IMR-90 (cell line): ENCODE measurements at regions not wholly inside any gene's neighbourhood (a gene's known extent, or its start where the extent isn't known, plus 50 kb on each side); places are given as distances from the start of the nearest gene placed in this dataset.
"Not testable (repeated sequence)": the region's sequence is repeated elsewhere in the genome, so short reads cannot be mapped to it uniquely, and the experiment has no call there.

Experiments used
- CTCF ChIP-seq: conservative IDR thresholded peaks from 2 replicates; pipeline ENCODE4 v1.5.1; 2012; ENCODE audit warnings: mild to moderate bottlenecking, low read depth, low read length, improper control_type of control experiment
- MAZ ChIP-seq: IDR thresholded peaks from 2 replicates; pipeline ENCODE4 v1.6.1; 2012; ENCODE audit warnings: low read depth, mild to moderate bottlenecking, low read length, improper control_type of control experiment, moderate library complexity, borderline replicate concordance
- NFE2L2 ChIP-seq: fragments of 150-350 bp; IDR thresholded peaks from 2 replicates; pipeline ENCODE4 v1.6.1; 2016; ENCODE audit warnings: low read depth, mild to moderate bottlenecking, low read length
- POLR2A ChIP-seq: IDR thresholded peaks from 2 replicates; pipeline ENCODE4 v1.6.1; 2012; ENCODE audit warnings: mild to moderate bottlenecking, low read depth, low read length
- RAD21 ChIP-seq: IDR thresholded peaks from 2 replicates; pipeline ENCODE4 v1.6.1; 2012; ENCODE audit warnings: low read length, improper control_type of control experiment

GRCh38 chr4:159030297-159030696, 72.6 kb upstream of the RAPGEF2 start:
- not testable (repeated sequence) for TF ChIP-seq CTCF, POLR2A, NFE2L2, RAD21, MAZ
